HepG2 (cell line): ENCODE measurements at regions not wholly inside any gene's neighbourhood (a gene's known extent, or its start where the extent isn't known, plus 50 kb on each side); places are given as distances from the start of the nearest gene placed in this dataset.
"Not testable (repeated sequence)": the region's sequence is repeated elsewhere in the genome, so short reads cannot be mapped to it uniquely, and the experiment has no call there.

Experiments used
- ATAC-seq: fragments of 200-7000 bp; cut with Tn5 transposase; 3 replicates; pipeline ENCODE4 v1.9.1; 2020; ENCODE audit warnings: mild to moderate bottlenecking, moderate library complexity
- BruUV-seq: library from RNA; stranded (reverse); fragments of 400-500 nt; replicated peaks from 2 replicates; lab custom pipeline; 2021; lab: Mats Ljungman, UMichigan
- CTCF ChIA-PET: fragments of 300-600 bp; formaldehyde crosslinking; extraction: SDS; loops from one replicate; lab custom pipeline; 2021; ENCODE audit warnings: low total read pairs, inconsistent platforms, low intra/inter-chr PET ratio; lab: Yijun Ruan, JAX
- POLR2A ChIA-PET: fragments of 350-600 bp; sonication (Branson Sonifier 250); formaldehyde crosslinking; loops from one replicate; lab custom pipeline; 2020; ENCODE audit warnings: antibody characterized with exemption, inconsistent platforms; lab: Yijun Ruan, JAX
- DNase-seq: peaks from one replicate; pipeline ENCODE4 v3.0.0-alpha.2; 2015; ENCODE audit warnings: low spot score
- FAIRE-seq: peaks from 3 replicates; lab custom pipeline; 2011; peaks lifted over from hg19 to GRCh38; lab: Jason Lieb, UNC
- H2AFZ ChIP-seq: one replicate; pipeline ENCODE4 v1.6.1; 2011; ENCODE audit warnings: low read length, inconsistent platforms
- H3K27ac ChIP-seq: fragments of 300-600 bp; 3 replicates; pipeline ENCODE4 v1.8.0; 2011; ENCODE audit warnings: mixed run types, mild to moderate bottlenecking, mixed read lengths, low read length, inconsistent platforms; ENCODE audit not compliant: insufficient read depth; ENCODE audit errors: extremely low read length
- H3K27me3 ChIP-seq, 2 experiments: fragments of 200-600 bp in 1 of 2; 2 replicates in 1 of 2; 3 replicates in 1 of 2; pipeline versions ENCODE4 v1.6.0 to v1.8.0; 2011; ENCODE audit warnings: low read length in 2 of 2, mild to moderate bottlenecking in 2 of 2, moderate library complexity in 2 of 2, inconsistent platforms in 1 of 2; ENCODE audit not compliant: insufficient read depth in 2 of 2, control insufficient read depth in 1 of 2
- H3K36me3 ChIP-seq, 2 experiments: fragments of 200-600 bp in 1 of 2; replicated peaks in 1 of 2; 2 replicates in 1 of 2; 3 replicates in 1 of 2; pipeline versions ENCODE4 v1.5.1 to v1.8.0; 2011; ENCODE audit warnings: low read length in 2 of 2, inconsistent platforms in 1 of 2; ENCODE audit not compliant: insufficient read depth in 2 of 2, control insufficient read depth in 1 of 2
- H3K4me1 ChIP-seq: 2 replicates; pipeline ENCODE4 v1.5.1; 2012; ENCODE audit warnings: low read length, inconsistent platforms; ENCODE audit not compliant: insufficient read depth
- H3K4me2 ChIP-seq: 2 replicates; pipeline ENCODE4 v1.6.0; 2011; ENCODE audit warnings: low read depth, low read length, inconsistent platforms
- H3K4me3 ChIP-seq, 3 experiments: fragments of 200-600 bp in 1 of 3; sonication (generic), shearing (Covaris generic) in 1 of 3; replicated peaks in 1 of 3; 2 replicates each; pipeline ENCODE4 v1.5.1; 2011 to 2016; ENCODE audit warnings: low read length in 3 of 3, inconsistent platforms in 2 of 3, low read depth in 2 of 3, mild to moderate bottlenecking in 2 of 3, control low read depth in 1 of 3, mixed read lengths in 1 of 3; ENCODE audit not compliant: insufficient read depth in 1 of 3
- H3K79me2 ChIP-seq: one replicate; pipeline ENCODE4 v1.6.1; 2011; ENCODE audit warnings: low read length, inconsistent platforms; ENCODE audit not compliant: insufficient read depth
- H3K9ac ChIP-seq: 2 replicates; pipeline ENCODE4 v1.6.0; 2011; ENCODE audit warnings: mild to moderate bottlenecking, low read depth, low read length, inconsistent platforms; ENCODE audit not compliant: insufficient read depth
- H3K9me3 ChIP-seq: 2 replicates; pipeline ENCODE4 v1.5.1; 2012; ENCODE audit warnings: mild to moderate bottlenecking, low read length
- H4K20me1 ChIP-seq: 2 replicates; pipeline ENCODE4 v1.6.0; 2011; ENCODE audit warnings: inconsistent platforms, mild to moderate bottlenecking, low read length, moderate library complexity; ENCODE audit not compliant: insufficient read depth
- FOXK1 ChIP-seq: sonication (generic); formaldehyde crosslinking; IDR thresholded peaks from 2 replicates; pipeline ENCODE4 v1.4.0; 2020; ENCODE audit warnings: low read depth, missing genetic modification reagents, borderline replicate concordance
- MAFF ChIP-seq: IDR thresholded peaks from 2 replicates; pipeline ENCODE4 v1.6.1; 2011; ENCODE audit warnings: low read depth, low read length, improper control_type of control experiment
- MAFK ChIP-seq, 2 experiments: IDR thresholded peaks in 1 of 2; conservative IDR thresholded peaks in 1 of 2; 2 replicates each; pipeline ENCODE4 v1.6.1; 2011; ENCODE audit warnings: improper control_type of control experiment in 2 of 2, low read length in 2 of 2
- NFE2L2 ChIP-seq: fragments of 150-350 bp; IDR thresholded peaks from 2 replicates; pipeline ENCODE4 v1.6.1; 2014; ENCODE audit warnings: low read length
- TBX3 ChIP-seq: fragments of 450-650 bp; IDR thresholded peaks from 2 replicates; pipeline ENCODE4 v1.6.1; 2017; ENCODE audit warnings: antibody characterized with exemption, mild to moderate bottlenecking, inconsistent platforms, borderline replicate concordance
- WGBS: methylation state at CpG from one replicate; pipeline ENCODE4 v1.1.6; 2017; ENCODE audit warnings: low lambda C conversion rate; 5-methylcytosine and 5-hydroxymethylcytosine counted together
- in situ Hi-C: cut with HindIII; loops from 2 replicates; pipeline ENCODE4 v1.10.0; 2017; ENCODE audit warnings: low pct_unique_long_range_greater_than_20kb; ENCODE audit not compliant: extremely low pct_ligation_motif_present
- intact Hi-C: fragments of 100-400 bp; cut with micrococcal nuclease; formaldehyde crosslinking; loops from one replicate; pipeline ENCODE4 v1.10.0; 2022; ENCODE audit not compliant: unreplicated experiment
- TF ChIP-seq, protein P1 (sequence below): sonication (generic); formaldehyde crosslinking; conservative IDR thresholded peaks from 2 replicates; pipeline ENCODE4 v1.4.0; 2020; ENCODE audit warnings: missing genetic modification reagents

- Histone ChIP-seq H2AFZ (no peak overlapping the region), H3K27ac (no peak overlapping the region), H3K4me3 (no peak overlapping the region)
- peak; percentile 24; the same call in 1 of the 2 replicates for TF ChIP-seq NFE2L2
- TF ChIP-seq MAFF: peak; percentile 38; the same call in 1 of the 2 replicates
- no peak for TF ChIP-seq TBX3
- peak; percentile 40 to 50; a peak in 3 of 4 replicates for TF ChIP-seq MAFK (conservative IDR thresholded peaks at IDR 0.05 in 1 of 2, IDR thresholded peaks at IDR 0.05 in 1 of 2; ENCODE audit: low read length in 2 of 2)
- TF ChIP-seq, protein P1, sequence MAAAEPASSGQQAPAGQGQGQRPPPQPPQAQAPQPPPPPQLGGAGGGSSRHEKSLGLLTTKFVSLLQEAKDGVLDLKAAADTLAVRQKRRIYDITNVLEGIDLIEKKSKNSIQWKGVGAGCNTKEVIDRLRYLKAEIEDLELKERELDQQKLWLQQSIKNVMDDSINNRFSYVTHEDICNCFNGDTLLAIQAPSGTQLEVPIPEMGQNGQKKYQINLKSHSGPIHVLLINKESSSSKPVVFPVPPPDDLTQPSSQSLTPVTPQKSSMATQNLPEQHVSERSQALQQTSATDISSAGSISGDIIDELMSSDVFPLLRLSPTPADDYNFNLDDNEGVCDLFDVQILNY: no peak
- no peak for TF ChIP-seq FOXK1
- TF ChIP-seq, all 625 proteins: peak for 3
- Histone ChIP-seq H3K4me2 (no peak overlapping the region), H3K36me3 (no peaks in the 10 kb centered on the region), H3K79me2 (no peaks in the 10 kb centered on the region), H3K27me3 (no peaks in the 10 kb centered on the region), H4K20me1 (no peaks in the 10 kb centered on the region), H3K9ac (no peak overlapping the region), H3K4me1 (no peaks in the 10 kb centered on the region), H3K9me3 (no peaks in the 10 kb centered on the region)
- ATAC-seq (no peak), FAIRE-seq (no peak), DNase-seq (no peak)
- CTCF ChIA-PET: no interaction called here
- intact Hi-C loops: no loop called here
- BruUV-seq: no TSS peak
- 0% methylated on average over 3 of the region's 3 CpGs for WGBS
- in situ Hi-C loops: no loop called here
- POLR2A ChIA-PET: no interaction called here
These were observed 671.9 kb downstream of the BRINP3 start for GRCh38 chr1:189805735-189806134.

- POLR2A ChIA-PET, H3K27me3 ChIP-seq, CTCF ChIA-PET, H4K20me1 ChIP-seq, ATAC-seq, H3K27ac ChIP-seq, intact Hi-C loops, in situ Hi-C loops, H3K4me2 ChIP-seq, H3K9ac ChIP-seq, H3K4me3 ChIP-seq, FAIRE-seq, H2AFZ ChIP-seq, H3K4me1 ChIP-seq, H3K9me3 ChIP-seq, H3K36me3 ChIP-seq, H3K79me2 ChIP-seq, BruUV-seq, DNase-seq: not testable (repeated sequence)
- WGBS: 24% methylated on average over 10 of the region's 10 CpGs
These were observed 667.0 kb downstream of the BRINP3 start for GRCh38 chr1:189810639-189811038.
